ENCODE measurements at regions not wholly inside any gene's neighbourhood (a gene's known extent, or its start where the extent isn't known, plus 50 kb on each side); places are given as distances from the start of the nearest gene placed in this dataset.
"Not testable (repeated sequence)": the region's sequence is repeated elsewhere in the genome, so short reads cannot be mapped to it uniquely, and the experiment has no call there.

GRCh38 chr18:51498085-51498855 lies 300.8 kb upstream of the MEX3C start:
- H3K36me3 Mint-ChIP-seq = no peaks in the 10 kb centered on the region

GRCh38 chr18:51503351-51503750 lies 305.9 kb upstream of the MEX3C start:
- Mint-ChIP-seq H3K9me3 (peaks cover 0 to 10% (median 8%) of the 10 kb centered on the region in 9 donors), H3K4me1 (no peaks in the 10 kb centered on the region), H3K4me3 (no peak overlapping the region), H3K27me3 (peaks cover 0 to 9% (median 5%) of the 10 kb centered on the region in 5 donors), H3K27ac (no peak overlapping the region), H3K36me3 (no peaks in the 10 kb centered on the region)
- POLR2A ChIA-PET = no interaction called here
- DNase-seq (no peak), ATAC-seq (no peak)

More at GRCh38 chr18:51498085-51498855, 300.8 kb upstream of the MEX3C start:
- no peaks in the 10 kb centered on the region for H3K4me1 Mint-ChIP-seq
- no peak overlapping the region for H3K4me3 Mint-ChIP-seq
- no peak overlapping the region for H3K27ac Mint-ChIP-seq
- no peak for ATAC-seq
- H3K9me3 Mint-ChIP-seq = no peaks in the 10 kb centered on the region
- POLR2A ChIA-PET = no interaction called here
- H3K27me3 Mint-ChIP-seq = peaks cover 1 to 14% (median 9%) of the 10 kb centered on the region in 5 donors
- DNase-seq = no peak

GRCh38 chr18:51506811-51507210 lies 309.3 kb upstream of the MEX3C start:
- Mint-ChIP-seq H3K27ac (no peak overlapping the region), H3K9me3 (peaks cover 3 to 28% (median 14%) of the 10 kb centered on the region in 9 donors), H3K27me3 (peaks cover 0 to 2% (median 0%) of the 10 kb centered on the region in 5 donors), H3K36me3 (no peaks in the 10 kb centered on the region), H3K4me3 (no peak overlapping the region), H3K4me1 (no peaks in the 10 kb centered on the region)
- POLR2A ChIA-PET = no interaction called here
- ATAC-seq = no peak
- no peak for DNase-seq

GRCh38 chr18:51508410-51508809 lies 310.9 kb upstream of the MEX3C start:
- H3K4me1 Mint-ChIP-seq, POLR2A ChIA-PET, H3K4me3 Mint-ChIP-seq, H3K27me3 Mint-ChIP-seq, H3K36me3 Mint-ChIP-seq, H3K27ac Mint-ChIP-seq, ATAC-seq, DNase-seq: not testable (repeated sequence)
- peaks cover 3 to 30% (median 17%) of the 10 kb centered on the region in 9 donors for H3K9me3 Mint-ChIP-seq

- Mint-ChIP-seq H3K36me3 (no peaks in the 10 kb centered on the region), H3K4me1 (no peaks in the 10 kb centered on the region), H3K4me3 (no peak overlapping the region), H3K27ac (no peak overlapping the region), H3K27me3 (peaks cover 0 to 20% (median 5%) of the 10 kb centered on the region in 5 donors), H3K9me3 (peaks cover 3 to 32% (median 17%) of the 10 kb centered on the region in 9 donors)
- DNase-seq = no peak
- ATAC-seq = no peak
- POLR2A ChIA-PET = no interaction called here
Measured at GRCh38 chr18:51510020-51510419, 312.5 kb upstream of the MEX3C start.

- POLR2A ChIA-PET = no interaction called here
- no peak overlapping the region for H3K27ac Mint-ChIP-seq
- H3K4me1 Mint-ChIP-seq = no peaks in the 10 kb centered on the region
Measured at GRCh38 chr18:51513517-51513916, 316.0 kb upstream of the MEX3C start.

GRCh38 chr18:51514128-51514527 lies 316.6 kb upstream of the MEX3C start:
- peaks cover 0 to 17% (median 5%) of the 10 kb centered on the region in 9 donors for H3K9me3 Mint-ChIP-seq
- no peaks in the 10 kb centered on the region for H3K36me3 Mint-ChIP-seq
- H3K4me3 Mint-ChIP-seq = no peak overlapping the region
- H3K4me1 Mint-ChIP-seq = no peaks in the 10 kb centered on the region
- ATAC-seq (no peak), DNase-seq (no peak)
- POLR2A ChIA-PET = no interaction called here
- no peak overlapping the region for H3K27ac Mint-ChIP-seq
- H3K27me3 Mint-ChIP-seq = peaks cover 4 to 17% (median 6%) of the 10 kb centered on the region in 5 donors

More at GRCh38 chr18:51513517-51513916, 316.0 kb upstream of the MEX3C start:
- Mint-ChIP-seq H3K36me3 (no peaks in the 10 kb centered on the region), H3K4me3 (no peak overlapping the region), H3K27me3 (peaks cover 4 to 17% (median 6%) of the 10 kb centered on the region in 5 donors), H3K9me3 (peaks cover 0 to 21% (median 9%) of the 10 kb centered on the region in 9 donors)
- no peak for ATAC-seq
- DNase-seq = no peak

GRCh38 chr18:51516478-51517038 lies 319.1 kb upstream of the MEX3C start:
- H3K27me3 Mint-ChIP-seq = peaks cover 4 to 17% (median 6%) of the 10 kb centered on the region in 5 donors
- peaks cover 0 to 8% (median under 1%) of the 10 kb centered on the region in 9 donors for H3K9me3 Mint-ChIP-seq
- peaks cover 0 to 1% (median 0%) of the 10 kb centered on the region in 4 donors for H3K4me1 Mint-ChIP-seq
- H3K27ac Mint-ChIP-seq = no peak overlapping the region
- H3K36me3 Mint-ChIP-seq = no peaks in the 10 kb centered on the region
- ATAC-seq (no peak), DNase-seq (no peak)
- no peak overlapping the region for H3K4me3 Mint-ChIP-seq
- POLR2A ChIA-PET = no interaction called here

GRCh38 chr18:51519571-51519970 lies 322.1 kb upstream of the MEX3C start:
- no peak for ATAC-seq

GRCh38 chr18:51520676-51521180 lies 323.2 kb upstream of the MEX3C start:
- Mint-ChIP-seq H3K4me1 (peaks cover 0 to 1% (median 0%) of the 10 kb centered on the region in 4 donors), H3K27ac (no peak overlapping the region), H3K9me3 (no peaks in the 10 kb centered on the region), H3K36me3 (no peaks in the 10 kb centered on the region), H3K27me3 (peaks cover 0 to 4% (median 1%) of the 10 kb centered on the region in 5 donors), H3K4me3 (no peak overlapping the region)
- no peak for ATAC-seq
- DNase-seq = no peak
- POLR2A ChIA-PET = no interaction called here

More at GRCh38 chr18:51519571-51519970, 322.1 kb upstream of the MEX3C start:
- no peaks in the 10 kb centered on the region for H3K9me3 Mint-ChIP-seq
- peaks cover 0 to 1% (median 0%) of the 10 kb centered on the region in 4 donors for H3K4me1 Mint-ChIP-seq
- H3K27ac Mint-ChIP-seq = no peak overlapping the region
- H3K27me3 Mint-ChIP-seq = peaks cover 0 to 4% (median 3%) of the 10 kb centered on the region in 5 donors
- POLR2A ChIA-PET = no interaction called here
- no peaks in the 10 kb centered on the region for H3K36me3 Mint-ChIP-seq
- H3K4me3 Mint-ChIP-seq = no peak overlapping the region
- DNase-seq = no peak

- no peak for ATAC-seq
- Mint-ChIP-seq H3K27me3 (peaks cover 0 to 4% (median 2%) of the 10 kb centered on the region in 5 donors), H3K4me1 (peaks cover 0 to 1% (median 0%) of the 10 kb centered on the region in 4 donors), H3K27ac (no peak overlapping the region), H3K4me3 (no peak overlapping the region), H3K36me3 (no peaks in the 10 kb centered on the region), H3K9me3 (no peaks in the 10 kb centered on the region)
- POLR2A ChIA-PET = no interaction called here
- no peak for DNase-seq
Measured at GRCh38 chr18:51522338-51522737, 324.9 kb upstream of the MEX3C start.

GRCh38 chr18:51522821-51523220 lies 325.3 kb upstream of the MEX3C start:
- H3K4me3 Mint-ChIP-seq = no peak overlapping the region
- no peak overlapping the region for H3K27ac Mint-ChIP-seq
- ATAC-seq = no peak
- H3K27me3 Mint-ChIP-seq = peaks cover 0 to 4% (median 2%) of the 10 kb centered on the region in 5 donors
- peaks cover 0 to 1% (median 0%) of the 10 kb centered on the region in 4 donors for H3K4me1 Mint-ChIP-seq
- DNase-seq = no peak
- POLR2A ChIA-PET = no interaction called here
- H3K9me3 Mint-ChIP-seq = no peaks in the 10 kb centered on the region
- H3K36me3 Mint-ChIP-seq = no peaks in the 10 kb centered on the region

- POLR2A ChIA-PET = no interaction called here
- Mint-ChIP-seq H3K4me3 (no peak overlapping the region), H3K9me3 (no peaks in the 10 kb centered on the region), H3K36me3 (no peaks in the 10 kb centered on the region), H3K4me1 (peaks cover 0 to 1% (median 0%) of the 10 kb centered on the region in 4 donors), H3K27ac (no peak overlapping the region), H3K27me3 (peaks cover 0 to 2% (median 0%) of the 10 kb centered on the region in 5 donors)
- ATAC-seq (no peak), DNase-seq (no peak)
Measured at GRCh38 chr18:51523671-51524070, 326.2 kb upstream of the MEX3C start.

All from naive thymus-derived CD8-positive, alpha-beta T cell (primary cell).